ENCODE measurements at regions not wholly inside any gene's neighbourhood (a gene's known extent, or its start where the extent isn't known, plus 50 kb on each side); places are given as distances from the start of the nearest gene placed in this dataset.

GRCh38 chr5:174180639-174181038 is 135.1 kb downstream of the NSG2 start:
- no peak for ATAC-seq
- TF ChIP-seq PPARA (CRISPR knock-in tag; IDR thresholded peaks at IDR 0.05; ENCODE audit: borderline replicate concordance) (no peak), CSDC2 (CRISPR knock-in tag; IDR thresholded peaks at IDR 0.05) (no peak), ESRRG (CRISPR knock-in tag; IDR thresholded peaks at IDR 0.05) (no peak), OSR1 (CRISPR knock-in tag; IDR thresholded peaks at IDR 0.05) (no peak), CSRNP3 (CRISPR knock-in tag; IDR thresholded peaks at IDR 0.05) (no peak), POU6F1 (CRISPR knock-in tag; IDR thresholded peaks at IDR 0.05; ENCODE audit: borderline replicate concordance, low read depth) (no peak), SNAI2 (CRISPR knock-in tag; IDR thresholded peaks at IDR 0.05) (no peak), GLIS3 (CRISPR knock-in tag; IDR thresholded peaks at IDR 0.05) (no peak), TCF4 (CRISPR knock-in tag; IDR thresholded peaks at IDR 0.05; ENCODE audit: borderline replicate concordance) (no peak), ZNF8 (CRISPR knock-in tag; IDR thresholded peaks at IDR 0.05) (no peak), PATZ1 (CRISPR knock-in tag; IDR thresholded peaks at IDR 0.05; ENCODE audit: borderline replicate concordance) (no peak), ZFP30 (CRISPR knock-in tag; IDR thresholded peaks at IDR 0.05) (no peak)

- ATAC-seq: no peak
Measured at GRCh38 chr5:174182111-174182510, 136.6 kb downstream of the NSG2 start.

More at GRCh38 chr5:174182111-174182510, 136.6 kb downstream of the NSG2 start:
- no peak for TF ChIP-seq ZC3H10 (CRISPR knock-in tag; IDR thresholded peaks at IDR 0.05)
- no peak for TF ChIP-seq OSR1 (CRISPR knock-in tag; IDR thresholded peaks at IDR 0.05)
- no peak for TF ChIP-seq ZFP3 (CRISPR knock-in tag; IDR thresholded peaks at IDR 0.05)
- no peak for TF ChIP-seq CSDC2 (CRISPR knock-in tag; IDR thresholded peaks at IDR 0.05)
- no peak for TF ChIP-seq ZFP30 (CRISPR knock-in tag; IDR thresholded peaks at IDR 0.05)
- no peak for TF ChIP-seq ZNF70 (CRISPR knock-in tag; IDR thresholded peaks at IDR 0.05)
- TF ChIP-seq TOX (CRISPR knock-in tag; IDR thresholded peaks at IDR 0.05; ENCODE audit: borderline replicate concordance): no peak
- no peak for TF ChIP-seq CSRNP3 (CRISPR knock-in tag; IDR thresholded peaks at IDR 0.05)
- no peak for TF ChIP-seq BACH2 (CRISPR knock-in tag; IDR thresholded peaks at IDR 0.05; ENCODE audit: borderline replicate concordance)
- no peak for TF ChIP-seq ESRRG (CRISPR knock-in tag; IDR thresholded peaks at IDR 0.05)
- no peak for TF ChIP-seq POU6F1 (CRISPR knock-in tag; IDR thresholded peaks at IDR 0.05; ENCODE audit: borderline replicate concordance, low read depth)
- TF ChIP-seq ARNTL (CRISPR knock-in tag; IDR thresholded peaks at IDR 0.05; ENCODE audit: borderline replicate concordance, low read depth): no peak
- TF ChIP-seq CREB5 (CRISPR knock-in tag; IDR thresholded peaks at IDR 0.05; ENCODE audit: low read depth): no peak
- no peak for TF ChIP-seq ISL1 (CRISPR knock-in tag; IDR thresholded peaks at IDR 0.05)
- no peak for TF ChIP-seq ZNF8 (CRISPR knock-in tag; IDR thresholded peaks at IDR 0.05)
- no peak for TF ChIP-seq PATZ1 (CRISPR knock-in tag; IDR thresholded peaks at IDR 0.05; ENCODE audit: borderline replicate concordance)
- TF ChIP-seq ZNF565 (CRISPR knock-in tag; conservative IDR thresholded peaks at IDR 0.05; ENCODE audit: low read depth): no peak
- no peak for TF ChIP-seq SNAI2 (CRISPR knock-in tag; IDR thresholded peaks at IDR 0.05)
- no peak for TF ChIP-seq TCF4 (CRISPR knock-in tag; IDR thresholded peaks at IDR 0.05; ENCODE audit: borderline replicate concordance)
- TF ChIP-seq RARB (CRISPR knock-in tag; IDR thresholded peaks at IDR 0.05): no peak

All from SK-N-SH treated with all-trans-retinoic acid at 6 μM for 48 hours (cell line).